NCI-H2081 treated with DMSO at 0.1 percent for 48 hours (cell line): ENCODE measurements at regions not wholly inside any gene's neighbourhood (a gene's known extent, or its start where the extent isn't known, plus 50 kb on each side); places are given as distances from the start of the nearest gene placed in this dataset.
"Not testable (repeated sequence)": the region's sequence is repeated elsewhere in the genome, so short reads cannot be mapped to it uniquely, and the experiment has no call there.

Experiments used
- DNase-seq: peaks from one replicate; lab custom pipeline; 2025; lab: John Stamatoyannopoulos, UW

DNA sequence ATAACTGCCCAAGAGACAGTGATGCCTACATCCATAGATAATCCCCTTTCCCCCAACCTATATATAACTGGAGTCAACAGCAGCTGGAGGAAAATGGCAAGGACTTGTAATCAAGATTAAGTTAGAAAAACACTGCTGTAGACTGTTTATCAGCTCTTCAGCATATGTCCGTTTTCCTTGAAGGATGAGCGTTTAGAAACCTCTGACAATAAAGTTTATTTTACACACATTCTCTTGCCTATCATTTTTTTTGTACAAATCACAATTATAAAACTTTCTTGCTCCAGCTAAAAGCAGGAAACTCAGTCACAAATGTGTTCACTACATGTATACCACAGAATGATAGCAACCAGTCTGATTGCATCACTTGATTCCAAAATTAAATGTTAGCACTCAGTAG lies 50.8 kb downstream of the PPIAL4G start:
- not testable (repeated sequence) for DNase-seq

DNA sequence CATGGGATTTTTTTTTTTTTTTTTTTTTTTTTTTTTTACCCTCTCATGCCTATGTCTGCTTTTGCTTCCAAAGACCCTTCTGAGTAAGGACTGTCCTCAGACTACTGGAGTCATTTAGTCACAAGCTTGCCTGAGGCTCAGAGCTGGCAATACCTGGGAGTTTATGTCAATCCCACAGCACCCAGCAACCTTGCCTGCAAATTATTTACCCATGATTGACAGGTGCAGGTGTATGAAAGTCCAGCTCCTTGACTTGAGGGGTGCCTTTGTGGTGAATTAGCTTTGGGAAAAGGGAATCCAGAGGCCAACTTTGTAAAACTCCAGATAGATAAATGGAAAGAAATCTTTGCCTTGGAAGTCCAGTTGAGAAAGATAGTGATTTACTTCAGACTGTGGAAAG lies 53.2 kb downstream of the PPIAL4G start:
- not testable (repeated sequence) for DNase-seq

DNA sequence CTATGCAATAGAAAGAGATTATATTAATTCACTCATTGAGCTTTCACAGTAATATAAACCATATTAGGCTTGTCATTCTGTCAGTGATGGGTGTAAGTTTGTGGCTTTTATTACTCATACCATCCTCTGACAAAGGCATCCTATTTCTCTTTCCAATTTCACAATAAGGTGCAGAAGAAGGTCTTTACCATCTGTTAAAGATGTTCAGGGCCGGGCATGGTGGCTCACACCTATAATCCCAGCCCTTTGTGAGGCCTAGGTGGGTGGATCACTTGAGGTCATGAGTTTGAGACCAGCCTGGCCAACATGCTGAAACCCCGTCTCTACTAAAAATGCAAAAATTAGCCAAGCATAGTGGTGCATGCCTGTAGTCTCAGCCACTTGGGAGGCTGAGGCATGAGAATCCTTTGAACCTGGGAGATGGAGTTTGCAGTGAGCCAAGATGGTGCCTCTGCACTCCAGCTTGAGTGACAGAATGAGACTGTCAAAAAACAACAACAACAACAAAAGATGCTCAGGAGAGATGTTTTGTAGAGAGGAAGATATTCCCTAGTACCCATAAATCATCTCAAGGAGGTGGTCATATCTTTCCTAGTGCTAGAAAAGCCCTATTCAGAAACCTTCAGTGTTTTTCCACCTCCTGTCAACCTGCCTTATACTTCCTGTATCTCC lies 56.0 kb downstream of the PPIAL4G start:
- DNase-seq, result not testable (repeated sequence)

DNA sequence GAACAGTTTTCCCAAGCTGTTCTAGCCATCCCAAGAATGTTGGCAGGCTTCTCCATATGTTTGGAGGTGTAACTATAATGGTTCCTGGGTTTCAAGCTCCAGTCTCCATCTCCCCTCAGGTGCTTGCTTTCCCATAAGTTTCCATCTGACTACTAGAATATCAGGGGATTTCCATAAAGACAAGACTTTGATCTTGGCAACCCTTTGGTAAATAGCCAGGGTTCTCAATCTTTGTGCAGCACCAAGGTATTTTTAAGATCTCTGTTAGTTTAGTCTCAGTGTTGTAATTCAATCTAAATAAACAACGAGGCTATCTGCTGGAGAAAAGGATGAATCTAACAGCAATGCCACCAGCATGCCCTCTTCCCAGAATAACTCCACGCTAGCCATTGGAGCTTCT lies 56.7 kb downstream of the PPIAL4G start:
- DNase-seq, result not testable (repeated sequence)

DNA sequence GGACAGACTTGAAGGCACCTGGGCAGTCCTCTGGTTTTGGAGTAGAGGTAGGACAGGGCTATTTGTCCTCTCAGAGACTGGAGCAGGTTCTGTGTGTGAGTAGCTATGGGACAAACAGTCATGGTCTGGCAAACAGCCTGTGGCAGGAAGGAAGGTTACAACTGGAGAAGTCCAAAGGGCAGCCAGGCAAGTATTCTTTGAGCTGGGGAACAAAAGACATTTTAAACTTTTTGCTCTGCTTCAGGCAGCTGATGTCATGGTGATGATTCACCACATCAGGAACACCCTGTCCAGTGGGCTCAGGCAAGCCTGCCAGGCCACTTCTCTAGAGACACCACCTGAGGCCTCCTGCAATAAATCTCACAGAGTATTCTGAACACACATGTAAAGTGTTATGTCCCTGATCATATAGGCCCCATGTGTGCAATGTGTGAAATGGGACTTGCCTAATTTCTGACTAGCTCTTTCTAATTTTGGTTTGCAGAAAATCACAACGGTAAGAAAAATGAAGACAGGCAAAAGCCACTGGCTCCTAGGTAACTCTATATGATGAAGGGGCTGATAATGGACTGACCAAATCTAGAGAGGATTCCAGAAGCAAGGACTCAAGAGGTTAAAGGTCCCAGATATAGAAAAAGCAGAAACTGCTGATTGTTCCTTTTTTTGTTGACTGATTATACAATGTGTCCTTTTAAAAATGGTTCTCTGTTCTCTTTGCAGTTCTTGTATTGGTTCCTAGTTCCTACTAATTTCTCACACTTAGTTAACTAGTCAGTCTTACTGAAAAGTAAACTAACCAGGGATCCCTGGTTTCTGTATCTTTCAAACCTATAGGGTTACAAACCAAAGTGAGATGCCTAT lies 58.7 kb downstream of the PPIAL4G start:
- not testable (repeated sequence) for DNase-seq

DNA sequence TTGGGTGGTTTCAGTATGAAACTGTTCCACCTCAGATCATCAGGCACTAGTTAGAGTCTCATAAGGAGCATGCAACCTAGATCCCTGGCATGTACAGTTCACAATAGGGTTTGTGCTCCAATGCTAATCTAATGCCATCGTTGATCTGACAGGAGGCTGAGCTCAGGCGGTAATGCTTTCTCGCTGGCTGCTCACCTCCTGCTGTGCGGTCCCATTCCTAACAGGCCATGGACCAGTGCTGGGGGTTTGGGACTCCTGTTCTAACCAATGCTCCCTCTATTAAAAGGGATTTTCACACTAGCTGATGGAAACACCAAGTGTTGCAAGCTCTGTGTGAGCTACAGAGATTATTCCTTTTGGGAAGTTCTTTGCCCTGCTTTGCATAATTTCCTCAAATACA lies 60.2 kb downstream of the PPIAL4G start:
- DNase-seq, result not testable (repeated sequence)

DNA sequence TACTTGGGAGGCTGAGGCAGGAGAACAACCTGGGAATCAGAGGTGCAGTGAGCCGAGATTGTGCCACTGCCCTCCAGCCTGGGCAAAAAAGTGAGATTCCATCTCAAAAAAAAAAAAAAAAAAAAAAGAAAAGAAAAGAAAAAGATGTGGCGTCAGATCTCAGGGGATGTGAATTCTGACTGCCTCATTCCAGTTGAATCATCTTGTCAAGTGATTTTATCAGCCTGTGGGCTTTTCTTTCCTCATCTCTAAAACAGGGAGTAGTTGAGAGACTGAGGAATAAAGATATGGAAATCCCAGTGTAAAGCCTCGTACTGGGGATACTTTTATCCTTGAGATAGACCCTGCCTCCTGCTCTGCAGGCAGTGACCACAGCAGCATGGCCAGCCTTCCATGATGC lies 65.9 kb downstream of the PPIAL4G start:
- not testable (repeated sequence) for DNase-seq

DNA sequence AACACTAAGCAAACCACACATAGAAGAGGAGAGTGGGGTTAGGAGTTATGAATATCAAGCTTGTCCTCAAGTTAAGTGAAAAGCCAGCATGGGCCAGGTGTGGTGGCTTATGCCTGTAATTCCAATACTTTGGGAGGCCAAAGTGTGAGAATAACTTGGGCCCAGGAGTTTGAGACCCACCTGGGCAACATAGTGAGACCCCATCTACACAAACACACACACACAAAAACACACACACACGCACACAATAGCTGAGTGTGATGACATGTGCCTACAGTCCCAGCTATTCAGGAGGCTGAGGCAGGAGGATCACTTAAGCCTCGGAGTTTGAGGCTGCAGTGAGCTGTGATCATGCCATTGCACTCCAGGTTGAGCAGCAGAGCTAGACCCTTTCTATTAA lies 69.7 kb downstream of the PPIAL4G start:
- DNase-seq, result not testable (repeated sequence)

DNA sequence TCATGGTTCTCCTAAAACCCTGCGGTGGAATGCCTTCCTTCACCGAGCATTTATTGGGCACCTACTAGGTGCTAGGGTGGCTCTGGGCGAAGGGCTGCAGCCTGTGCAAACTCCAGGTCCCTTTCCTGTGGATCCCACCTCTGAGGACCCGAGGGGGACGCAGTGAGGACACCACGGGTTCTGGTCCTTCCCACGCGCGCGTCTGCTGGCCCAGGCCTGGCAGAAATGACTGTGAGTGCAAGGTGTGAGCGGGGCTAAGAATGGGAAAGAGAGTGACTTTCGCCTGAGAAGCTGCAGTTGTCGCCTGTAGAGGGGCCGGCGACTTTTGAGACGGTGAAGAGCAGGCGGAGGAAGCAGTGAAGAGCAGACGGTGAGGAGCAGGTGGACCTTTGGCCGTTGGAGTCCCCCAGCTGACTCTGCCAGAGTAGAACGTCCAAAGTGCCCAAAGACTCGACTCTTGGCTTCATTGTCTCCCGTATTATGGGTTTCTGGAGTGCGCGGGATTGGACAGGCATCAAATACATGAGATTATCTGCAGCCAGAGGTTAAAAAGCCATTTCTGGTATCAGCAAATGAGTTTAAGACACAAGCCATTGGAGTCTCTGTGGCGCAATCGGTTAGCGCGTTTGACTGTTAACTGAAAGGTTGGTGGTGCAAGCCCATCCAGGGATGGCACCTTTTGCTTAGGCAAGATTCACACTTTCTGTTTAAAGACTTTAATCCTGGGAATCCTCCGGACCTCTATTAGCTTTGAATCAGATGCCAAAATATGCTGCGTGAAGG lies 78.1 kb downstream of the PPIAL4G start:
- not testable (repeated sequence) for DNase-seq

DNA sequence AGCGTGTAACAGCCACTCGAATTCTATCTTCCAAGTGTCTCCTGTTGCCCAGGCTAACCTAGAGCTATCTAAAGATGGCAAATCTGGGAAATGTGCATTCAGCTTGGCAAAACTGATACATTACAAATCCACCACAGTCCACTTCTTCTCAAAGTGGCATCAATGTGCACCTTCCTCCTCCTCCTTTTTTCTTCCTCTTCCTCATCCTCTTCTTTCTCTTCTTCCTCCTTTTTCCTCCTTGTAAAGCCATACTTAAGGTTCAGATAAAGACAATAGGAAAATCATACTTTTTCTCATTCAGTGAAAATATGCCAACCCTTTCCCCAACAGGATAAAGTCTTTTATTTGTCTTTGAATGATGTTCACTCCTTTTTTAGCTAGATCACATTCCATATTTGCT lies 79.2 kb downstream of the PPIAL4G start:
- not testable (repeated sequence) for DNase-seq

DNA sequence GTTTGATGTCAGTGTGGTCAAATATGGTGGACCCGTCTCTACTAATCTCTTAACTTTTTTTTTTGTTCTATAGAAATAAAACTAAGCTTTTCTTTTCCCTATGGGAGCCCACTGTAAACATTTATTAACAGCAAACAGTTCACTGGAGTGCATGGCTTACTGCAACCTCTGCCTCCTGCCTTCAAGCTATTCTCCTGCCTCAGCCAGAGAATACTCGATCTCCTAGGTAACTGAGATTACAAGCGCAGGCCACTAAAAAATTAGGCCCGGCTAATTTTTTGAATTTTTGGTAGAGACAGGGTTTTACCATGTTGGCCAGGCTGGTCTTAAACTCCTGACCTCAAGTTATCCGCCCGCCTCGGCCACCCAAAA lies 80.0 kb downstream of the PPIAL4G start:
- DNase-seq, result not testable (repeated sequence)

DNA sequence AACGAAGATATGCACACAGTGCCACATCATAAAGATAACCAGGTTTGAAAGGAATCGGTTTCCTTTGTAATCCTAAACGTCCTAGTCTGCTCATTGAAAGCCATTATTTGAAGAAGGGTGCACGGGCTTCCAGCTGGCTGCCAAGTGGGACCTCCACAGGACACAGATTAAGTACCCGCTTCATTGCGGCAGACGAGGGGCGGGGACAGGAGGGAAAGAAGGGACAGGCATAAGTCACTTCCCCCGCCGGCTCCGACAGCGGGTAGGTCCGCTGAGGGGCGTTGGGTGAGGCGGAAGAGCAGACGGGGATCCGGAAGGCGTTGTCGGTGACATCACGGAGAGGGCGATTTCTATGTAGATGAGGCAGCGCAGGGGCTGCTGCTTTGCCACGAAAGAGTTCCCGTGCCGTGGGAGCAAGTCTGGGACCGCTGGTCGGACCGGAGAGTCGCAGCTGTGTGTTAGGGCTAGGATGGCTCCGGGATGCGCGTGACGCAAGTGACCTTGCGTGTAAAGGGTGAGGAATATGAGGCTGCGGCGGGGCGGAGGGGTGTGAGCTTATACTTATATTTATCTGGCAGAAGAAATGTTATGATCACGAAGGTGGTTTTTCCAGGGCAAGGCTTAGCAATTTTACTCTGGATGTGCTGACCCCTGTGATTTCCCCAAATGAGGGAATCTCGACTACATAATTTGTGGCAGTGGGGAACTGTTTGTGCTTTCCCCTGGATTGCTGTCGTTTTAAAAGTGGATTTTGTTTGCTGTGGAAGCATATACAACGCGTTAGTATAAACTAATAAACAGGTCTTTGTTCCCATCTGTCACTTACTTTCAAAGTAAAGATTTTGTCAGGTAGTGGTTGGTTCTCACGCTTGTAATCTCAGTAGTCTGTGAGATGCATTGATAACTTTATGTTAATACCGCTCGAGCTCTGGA lies 80.7 kb downstream of the PPIAL4G start:
- DNase-seq, result peak; percentile 64

DNA sequence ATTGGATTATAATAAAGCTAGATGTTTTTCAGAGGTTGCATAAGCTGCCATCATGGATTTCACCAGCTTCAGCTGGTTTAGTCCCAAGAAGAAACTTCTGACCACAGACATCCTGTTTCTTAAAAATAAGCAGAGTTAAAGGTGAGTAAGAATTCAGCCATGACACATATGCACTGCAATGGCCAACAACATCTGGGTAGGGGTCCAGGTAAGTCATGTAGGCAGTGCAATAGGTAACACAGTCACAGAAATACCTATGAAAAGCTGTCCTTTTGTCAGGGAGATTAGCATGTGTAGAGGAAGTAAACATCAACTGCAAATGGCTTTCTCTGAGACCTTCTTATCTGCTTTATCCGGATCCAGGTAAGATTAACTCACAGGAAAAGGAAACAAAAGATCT lies 85.6 kb downstream of the PPIAL4G start:
- not testable (repeated sequence) for DNase-seq

DNA sequence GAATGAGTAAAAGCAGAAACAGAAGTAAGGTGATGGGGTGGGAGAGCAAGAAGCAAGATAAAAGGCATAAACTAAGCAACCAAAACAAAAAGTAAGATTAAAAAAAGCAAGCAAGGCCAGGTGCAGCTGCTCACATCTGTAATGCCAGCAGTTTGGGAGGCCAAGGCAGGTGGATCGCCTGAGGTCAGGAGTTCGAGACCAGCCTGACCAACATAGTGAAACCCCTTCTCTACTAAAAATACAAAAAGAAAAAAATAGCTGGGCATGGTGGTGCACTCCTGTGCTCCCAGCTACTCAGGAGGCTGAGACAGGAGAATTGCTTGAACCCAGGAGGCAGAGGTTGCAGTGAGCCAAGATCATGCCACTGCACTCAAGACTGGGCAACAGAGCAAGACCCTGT lies 90.6 kb downstream of the PPIAL4G start:
- not testable (repeated sequence) for DNase-seq

DNA sequence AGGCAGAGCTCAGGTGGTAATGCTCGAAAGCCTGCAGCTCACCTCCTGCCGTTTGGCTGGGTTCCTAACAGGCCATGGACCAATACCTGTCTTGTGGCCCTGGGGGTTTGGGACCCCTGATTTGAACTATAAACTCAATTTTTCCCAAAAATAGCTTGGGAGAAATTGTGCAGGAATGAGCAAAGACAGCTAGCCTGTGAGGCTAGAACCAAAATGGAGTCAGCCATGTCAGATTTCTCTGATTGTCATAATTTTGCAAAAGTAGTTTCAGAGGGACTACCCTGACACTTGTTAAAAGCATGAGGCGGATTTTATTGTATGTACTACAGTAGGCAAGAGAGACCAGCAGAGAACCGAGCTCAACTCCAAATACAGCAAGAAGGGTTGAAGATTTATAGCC lies 91.8 kb downstream of the PPIAL4G start:
- DNase-seq, result not testable (repeated sequence)

DNA sequence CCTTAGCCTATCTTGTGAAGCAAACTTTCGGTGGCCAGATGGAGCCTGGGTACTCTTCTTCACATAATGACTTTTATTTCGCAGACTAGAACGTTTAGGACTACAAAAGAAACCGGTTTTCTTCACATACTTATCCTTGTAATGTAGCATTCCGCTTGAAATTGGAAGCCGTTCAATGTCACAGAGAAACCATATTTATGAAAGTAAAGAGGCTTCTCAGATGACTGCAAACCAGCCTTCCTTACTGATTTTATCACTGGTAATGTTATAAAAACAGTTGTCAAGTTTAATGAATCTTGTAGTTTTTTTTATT lies 94.1 kb downstream of the PPIAL4G start:
- DNase-seq, result no peak

DNA sequence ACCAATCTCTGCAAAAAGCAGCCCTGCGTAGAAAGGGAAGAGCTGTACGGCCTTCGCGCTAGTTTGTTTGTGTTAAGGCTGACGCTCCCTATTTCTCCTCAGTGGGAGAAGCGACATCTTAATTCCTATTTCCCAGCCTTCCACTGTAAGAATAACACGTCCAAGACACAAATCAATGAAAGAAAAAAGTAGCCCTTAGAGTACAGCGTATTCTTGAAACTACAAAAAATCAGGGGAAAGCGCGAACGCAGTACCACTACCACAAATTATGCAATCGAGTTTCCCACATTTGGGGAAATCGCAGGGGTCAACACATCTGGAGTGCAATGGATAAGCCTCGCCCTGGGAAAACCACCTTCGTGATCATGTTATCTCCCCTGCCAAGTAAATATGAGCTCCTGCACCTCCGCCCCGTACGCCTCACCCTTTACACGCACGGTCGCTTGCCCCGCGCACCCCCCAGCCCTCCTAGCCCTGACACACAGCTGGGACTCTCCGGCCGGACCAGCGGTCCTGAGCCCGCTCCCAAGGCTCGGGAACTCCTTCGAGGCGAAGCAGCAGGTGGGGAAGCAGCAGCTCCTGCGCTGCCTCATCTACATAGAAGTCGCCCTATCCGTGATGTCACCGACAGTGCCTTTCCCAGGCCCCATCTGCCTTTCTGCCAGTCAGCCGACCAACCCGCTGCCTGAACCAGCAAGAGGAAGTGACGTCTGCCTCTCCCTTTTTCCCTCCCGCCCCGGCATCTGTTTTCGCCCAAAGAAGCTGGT lies 94.7 kb downstream of the PPIAL4G start:
- peak; percentile 81 for DNase-seq

DNA sequence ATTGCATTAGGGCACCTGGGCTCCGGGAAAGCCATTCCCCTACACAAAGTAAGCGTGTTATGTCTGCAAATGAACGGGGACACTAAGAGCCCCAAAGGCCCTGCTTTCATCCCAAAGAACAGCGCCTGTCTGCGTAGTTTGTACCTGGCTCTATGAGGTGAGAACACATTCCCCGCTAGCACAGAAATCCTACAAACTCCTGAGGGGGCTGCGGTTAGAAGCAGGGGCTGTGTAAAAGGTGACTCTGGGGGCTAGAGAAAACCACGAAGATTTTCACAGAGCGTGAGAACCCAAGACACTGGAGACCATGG lies 95.2 kb downstream of the PPIAL4G start:
- not testable (repeated sequence) for DNase-seq

DNA sequence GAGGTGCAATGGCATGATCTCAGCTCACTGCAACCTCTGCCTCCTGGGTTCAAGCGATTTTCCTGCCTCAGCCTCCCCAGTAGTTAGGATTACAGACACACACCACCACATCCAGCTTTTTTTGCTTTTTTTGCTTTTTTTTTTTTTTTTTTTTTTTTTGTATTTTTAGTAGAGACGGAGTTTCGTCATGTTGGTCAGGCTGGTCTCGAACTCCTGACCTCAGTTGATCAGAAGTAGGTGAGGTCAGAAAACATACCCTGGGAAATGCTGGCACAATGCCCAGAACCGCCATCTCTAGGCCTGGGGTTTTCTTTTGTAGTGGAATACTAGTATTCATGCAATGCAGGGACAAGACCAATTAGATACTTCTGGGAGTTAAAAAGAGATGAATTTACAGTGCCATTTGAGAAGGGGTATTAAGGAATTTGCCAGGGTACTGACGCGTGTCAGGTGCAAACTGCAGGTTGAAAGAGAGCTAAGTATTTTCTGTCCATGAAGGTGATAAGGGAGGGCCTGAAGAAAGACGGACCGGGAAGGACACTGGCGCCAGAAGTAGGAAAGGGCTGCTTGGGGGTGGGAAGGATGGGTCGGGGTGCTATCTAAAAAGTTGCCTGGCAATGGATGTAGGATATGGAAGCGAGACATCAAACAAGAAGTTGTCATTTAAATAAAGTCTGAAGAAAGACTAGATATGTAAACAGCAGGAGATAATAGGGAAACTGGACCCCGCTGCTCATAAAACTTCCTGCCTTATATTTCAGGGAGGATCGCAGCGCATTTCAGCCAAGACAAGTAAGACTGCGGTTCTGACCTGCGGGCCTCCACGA lies 95.8 kb downstream of the PPIAL4G start:
- DNase-seq, result not testable (repeated sequence)

DNA sequence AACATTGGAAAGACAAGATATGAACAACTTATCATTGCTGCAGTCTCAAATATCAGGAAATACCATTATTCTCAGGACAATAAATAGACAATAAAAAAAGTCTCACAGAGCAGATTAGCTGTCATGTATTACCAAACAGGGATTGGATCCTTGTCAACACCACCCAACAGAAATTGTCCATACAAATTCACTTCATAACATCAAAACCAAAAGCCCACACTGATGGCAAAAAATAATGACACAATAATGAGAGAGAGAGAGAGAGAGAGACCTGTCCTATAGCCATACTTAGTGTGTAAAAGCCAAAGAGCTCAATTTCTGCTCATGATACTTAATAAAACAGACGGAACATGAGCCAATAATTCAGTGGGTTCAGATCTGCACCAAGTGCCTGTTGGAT lies 96.5 kb downstream of the PPIAL4G start:
- DNase-seq, result no peak
